K562 (cell line): ENCODE measurements at regions not wholly inside any gene's neighbourhood (a gene's known extent, or its start where the extent isn't known, plus 50 kb on each side); places are given as distances from the start of the nearest gene placed in this dataset.
A peak's percentile ranks its signal among the peaks of the same experiment; 100 is the strongest.

Experiments used
- ATAC-seq: fragments of 200-7000 bp; cut with Tn5 transposase; 3 replicates; pipeline ENCODE4 v1.9.1; 2020; ENCODE audit warnings: moderate library complexity
- BruUV-seq: library from RNA; stranded (reverse); fragments of 400-500 nt; replicated peaks from 2 replicates; lab custom pipeline; 2021; lab: Mats Ljungman, UMichigan
- CTCF ChIA-PET: fragments of 300-600 bp; formaldehyde crosslinking; extraction: SDS; loops from one replicate; lab custom pipeline; 2021; ENCODE audit warnings: low intra/inter-chr PET ratio; lab: Yijun Ruan, JAX
- POLR2A ChIA-PET: fragments of 300-600, 350-650 bp; sonication (Branson Sonifier 250); formaldehyde crosslinking; extraction: SDS; loops from one replicate; lab custom pipeline; 2021; ENCODE audit warnings: antibody characterized with exemption, inconsistent platforms; lab: Yijun Ruan, JAX
- DNase-seq, 4 experiments: peaks; one replicate each; pipeline versions ENCODE4 v3.0.0 to v3.0.0-alpha.2; 2011 to 2018; ENCODE audit warnings: low spot score in 3 of 4, mixed read lengths in 3 of 4; ENCODE audit errors: extremely low read depth in 1 of 4
- FAIRE-seq: peaks from 2 replicates; lab custom pipeline; 2011; peaks lifted over from hg19 to GRCh38; lab: Jason Lieb, UNC
- H2AFZ ChIP-seq: 2 replicates; pipeline ENCODE4 v1.6.0; 2011; ENCODE audit warnings: low read depth, low read length, control low read depth, inconsistent platforms
- H3K27ac ChIP-seq: fragments of 200-600 bp; 3 replicates; pipeline ENCODE4 v1.8.0; 2011; ENCODE audit warnings: low read depth, mild to moderate bottlenecking, control low read depth, inconsistent platforms, low read length, moderate library complexity, mixed read lengths; ENCODE audit errors: extremely low read depth
- H3K27me3 ChIP-seq, 2 experiments: fragments of 300-600 bp in 1 of 2; 2 replicates in 1 of 2; 3 replicates in 1 of 2; pipeline versions ENCODE4 v1.6.0 to v1.8.0; 2011; ENCODE audit warnings: inconsistent platforms in 2 of 2, low read length in 2 of 2, mild to moderate bottlenecking in 1 of 2, mixed read lengths in 1 of 2, moderate library complexity in 1 of 2; ENCODE audit not compliant: control insufficient read depth in 2 of 2, insufficient read depth in 2 of 2
- H3K36me3 ChIP-seq: fragments of 300-600 bp; 3 replicates; pipeline ENCODE4 v1.8.0; 2011; ENCODE audit warnings: mild to moderate bottlenecking, low read length, inconsistent platforms; ENCODE audit not compliant: control insufficient read depth, insufficient read depth
- H3K4me1 ChIP-seq, 2 experiments: fragments of 200-600 bp in 1 of 2; replicated peaks in 1 of 2; 2 replicates in 1 of 2; 3 replicates in 1 of 2; pipeline versions ENCODE4 v1.5.1 to v1.8.0; 2011; ENCODE audit warnings: inconsistent platforms in 2 of 2, low read length in 2 of 2, mild to moderate bottlenecking in 1 of 2, mixed read lengths in 1 of 2, moderate library complexity in 1 of 2; ENCODE audit not compliant: control insufficient read depth in 2 of 2, insufficient read depth in 2 of 2
- H3K4me2 ChIP-seq: 2 replicates; pipeline ENCODE4 v1.6.1; 2011; ENCODE audit warnings: low read length, control low read depth, inconsistent platforms, mixed read lengths; ENCODE audit not compliant: insufficient read depth
- H3K4me3 ChIP-seq: fragments of 200-600 bp; sonication (generic), shearing (Covaris generic); 2 replicates; pipeline ENCODE4 v1.5.1; 2016; ENCODE audit warnings: control low read depth, inconsistent platforms
- H3K79me2 ChIP-seq: fragments of 200-600 bp; 3 replicates; pipeline ENCODE4 v1.8.0; 2011; ENCODE audit warnings: low read length, inconsistent platforms; ENCODE audit not compliant: control insufficient read depth, insufficient read depth
- H3K9ac ChIP-seq, 2 experiments: 2 replicates each; pipeline versions ENCODE4 v1.6.0 to v1.6.1; 2011; ENCODE audit warnings: low read depth in 2 of 2, low read length in 2 of 2, control low read depth in 1 of 2, inconsistent platforms in 1 of 2, mild to moderate bottlenecking in 1 of 2, mixed read lengths in 1 of 2; ENCODE audit not compliant: insufficient read depth in 1 of 2
- H3K9me1 ChIP-seq: one replicate; pipeline ENCODE4 v1.6.0; 2011; ENCODE audit warnings: inconsistent platforms, mild to moderate bottlenecking, low read length, moderate library complexity; ENCODE audit not compliant: control insufficient read depth, insufficient read depth
- H3K9me3 ChIP-seq: replicated peaks from 2 replicates; pipeline ENCODE4 v1.5.1; 2011; ENCODE audit warnings: low read depth, low read length, inconsistent platforms; ENCODE audit not compliant: control insufficient read depth, insufficient read depth
- H4K20me1 ChIP-seq: replicated peaks from 2 replicates; pipeline ENCODE4 v1.6.1; 2011; ENCODE audit warnings: low read length, inconsistent platforms, mixed read lengths; ENCODE audit not compliant: control insufficient read depth, insufficient read depth
- ATF3 ChIP-seq, 2 experiments: fragments of 450-650 bp in 1 of 2; sonication (generic) in 1 of 2; formaldehyde crosslinking in 1 of 2; IDR thresholded peaks in 1 of 2; conservative IDR thresholded peaks in 1 of 2; 2 replicates each; pipeline versions ENCODE4 v1.6.1 to v1.8.1; 2016 to 2023; ENCODE audit warnings: mild to moderate bottlenecking in 2 of 2, moderate library complexity in 2 of 2, inconsistent platforms in 1 of 2, missing genetic modification reagents in 1 of 2
- DIDO1 ChIP-seq: fragments of 450-650 bp; IDR thresholded peaks from 2 replicates; pipeline ENCODE4 v1.6.1; 2016; ENCODE audit warnings: low read depth, missing biosample characterization, missing genetic modification characterization
- GTF3C2 ChIP-seq: IDR thresholded peaks from 3 replicates; pipeline ENCODE4 v1.6.1; 2011; ENCODE audit warnings: borderline replicate concordance, mild to moderate bottlenecking, moderate library complexity; ENCODE audit not compliant: insufficient read length; ENCODE audit errors: extremely low read depth
- KAT7 ChIP-seq: sonication (generic); formaldehyde crosslinking; IDR thresholded peaks from 2 replicates; pipeline ENCODE4 v1.8.0; 2022; ENCODE audit warnings: missing genetic modification reagents, mild to moderate bottlenecking, borderline replicate concordance
- KDM4B ChIP-seq, 2 experiments: fragments of 450-650 bp in 1 of 2; sonication (generic) in 1 of 2; IDR thresholded peaks; 2 replicates each; pipeline ENCODE4 v1.6.1; 2016 to 2017; ENCODE audit warnings: borderline replicate concordance in 2 of 2, antibody characterized with exemption in 1 of 2, low read depth in 1 of 2, mild to moderate bottlenecking in 1 of 2
- MCM3 ChIP-seq: fragments of 450-650 bp; IDR thresholded peaks from 2 replicates; pipeline ENCODE4 v1.6.1; 2016
- NUFIP1 ChIP-seq: fragments of 450-650 bp; IDR thresholded peaks from 2 replicates; pipeline ENCODE4 v1.6.1; 2018; ENCODE audit not compliant: partially characterized antibody
- RBM17 ChIP-seq: fragments of 200-400 bp; formaldehyde crosslinking; IDR thresholded peaks from 2 replicates; pipeline ENCODE4 v1.6.1; 2017; ENCODE audit warnings: low read depth, mild to moderate bottlenecking, low read length, borderline replicate concordance
- RBM25 ChIP-seq: fragments of 200-400 bp; formaldehyde crosslinking; IDR thresholded peaks from 2 replicates; pipeline ENCODE4 v1.6.1; 2018; ENCODE audit warnings: low read length, low read depth, moderate library complexity; ENCODE audit not compliant: severe bottlenecking
- SMARCA4 ChIP-seq: fragments of 450-650 bp; IDR thresholded peaks from 2 replicates; pipeline ENCODE4 v1.6.1; 2016
- TFAP4 ChIP-seq: sonication (generic); formaldehyde crosslinking; IDR thresholded peaks from 2 replicates; pipeline ENCODE4 v1.8.0; 2022; ENCODE audit warnings: missing genetic modification reagents, mild to moderate bottlenecking, moderate library complexity, borderline replicate concordance
- THAP7 ChIP-seq: fragments of 250-450 bp; sonication (Bioruptor Pico); IDR thresholded peaks from 2 replicates; pipeline ENCODE4 v1.5.0; 2021
- ZBTB12 ChIP-seq: fragments of 250-450 bp; sonication (Bioruptor Pico); IDR thresholded peaks from 2 replicates; pipeline ENCODE4 v1.4.0; 2020
- ZBTB34 ChIP-seq: fragments of 250-450 bp; sonication (Bioruptor Pico); IDR thresholded peaks from 2 replicates; pipeline ENCODE4 v1.8.0; 2021; ENCODE audit warnings: mild to moderate bottlenecking, moderate library complexity
- WGBS: fragments of 100-300 bp; shearing (Covaris generic); methylation state at CpG from one replicate; pipeline ENCODE4 v1.1.6; 2016; ENCODE audit warnings: low coverage, mixed read lengths; ENCODE audit not compliant: insufficient coverage; ENCODE audit errors: missing lambda C conversion rate; 5-methylcytosine and 5-hydroxymethylcytosine counted together
- in situ Hi-C: fragments of 300-500 bp; cut with MboI; formaldehyde crosslinking; loops from 4 replicates; pipeline ENCODE4 v1.15.0; 2018; ENCODE audit warnings: inconsistent platforms, mixed read lengths
- intact Hi-C: fragments of 100-400 bp; cut with micrococcal nuclease; formaldehyde crosslinking; loops from 2 replicates; pipeline ENCODE4 v1.14.2; 2022

GRCh38 chr3:33941804-33942203 is 143.4 kb downstream of the PDCD6IP start:
- Histone ChIP-seq H2AFZ (no peak overlapping the region), H3K27ac (no peak overlapping the region; the same call in 2 of the 3 replicates), H3K79me2 (peaks cover 44% of the 10 kb centered on the region), H3K9me1 (no peaks in the 10 kb centered on the region), H3K4me1 (peaks cover 9 to 47% of the 10 kb centered on the region in 2 experiments), H3K4me2 (peak overlapping the region; percentile 62), H3K27me3 (no peaks in the 10 kb centered on the region), H3K4me3 (no peak overlapping the region), H3K9me3 (no peaks in the 10 kb centered on the region), H3K36me3 (no peaks in the 10 kb centered on the region; the same call in 2 of the 3 replicates), H3K9ac (no peak overlapping the region), H4K20me1 (no peaks in the 10 kb centered on the region)
- 100% methylated on average over 1 of the region's 1 CpG for WGBS
- ATAC-seq (peak; percentile 32), FAIRE-seq (no peak), DNase-seq (no peak)
- ChIA-PET CTCF (no interaction called here), POLR2A (interaction anchor here (0.7 to 1.1 kb wide), 3 partner anchors 26 to 513 kb away, joined by 3 read pairs; no protein-coding TSS in a partner anchor)
- BruUV-seq = no TSS peak
- in situ Hi-C loops (no loop called here), intact Hi-C loops (loop anchor here (1.0 kb wide), 1 partner anchor 41 kb away; no protein-coding TSS in a partner anchor)
- TF ChIP-seq ATF3 (IDR thresholded peaks at IDR 0.05) (no peak), ATF3 (CRISPR knock-in tag; conservative IDR thresholded peaks at IDR 0.05) (no peak), RBM25 (no peak), RBM17 (no peak), NUFIP1 (no peak), ZBTB34 (no peak), TFAP4 (no peak), DIDO1 (tag) (no peak), ZBTB12 (no peak), KAT7 (CRISPR knock-in tag) (no peak), MCM3 (no peak), KDM4B (IDR thresholded peaks at IDR 0.05; ENCODE audit: borderline replicate concordance in 2 of 2, low read depth in 1 of 2) (no peak), THAP7 (CRISPR knock-in tag) (no peak), GTF3C2 (no peak), SMARCA4 (no peak)
